Activated naive CD4-positive, alpha-beta T cell treated with anti-CD3 and anti-CD28 coated beads, Interleukin-2, amount 10 ng/mL, durations not matched to agents 7 days and 5 days (primary cell): ENCODE measurements at regions not wholly inside any gene's neighbourhood (a gene's known extent, or its start where the extent isn't known, plus 50 kb on each side); places are given as distances from the start of the nearest gene placed in this dataset.
"Not testable (repeated sequence)": the region's sequence is repeated elsewhere in the genome, so short reads cannot be mapped to it uniquely, and the experiment has no call there.

Experiments
- CTCF ChIA-PET: fragments of 350-600 bp; sonication (Branson Sonifier 250); formaldehyde crosslinking; loops from one replicate; lab custom pipeline; 2021; ENCODE audit warnings: antibody characterized with exemption; lab: Charles Lee
- DNase-seq: peaks from one replicate; pipeline ENCODE4 v3.0.0-alpha.2; 2020
- H3K27ac Mint-ChIP-seq: one replicate; pipeline ENCODE4 v1.8.0; 2021; ENCODE audit warnings: mild to moderate bottlenecking, moderate library complexity, mixed read lengths
- H3K27me3 Mint-ChIP-seq: one replicate; pipeline ENCODE4 v1.8.0; 2021; ENCODE audit warnings: mild to moderate bottlenecking, mixed read lengths
- H3K36me3 Mint-ChIP-seq: one replicate; pipeline ENCODE4 v1.8.0; 2021; ENCODE audit warnings: mixed read lengths
- H3K4me1 Mint-ChIP-seq: one replicate; pipeline ENCODE4 v1.8.0; 2021; ENCODE audit warnings: mixed read lengths
- H3K4me3 Mint-ChIP-seq: one replicate; pipeline ENCODE4 v1.8.0; 2021; ENCODE audit warnings: mild to moderate bottlenecking, moderate library complexity, mixed read lengths
- H3K9me3 Mint-ChIP-seq: one replicate; pipeline ENCODE4 v1.8.0; 2021; ENCODE audit warnings: mixed read lengths

DNA sequence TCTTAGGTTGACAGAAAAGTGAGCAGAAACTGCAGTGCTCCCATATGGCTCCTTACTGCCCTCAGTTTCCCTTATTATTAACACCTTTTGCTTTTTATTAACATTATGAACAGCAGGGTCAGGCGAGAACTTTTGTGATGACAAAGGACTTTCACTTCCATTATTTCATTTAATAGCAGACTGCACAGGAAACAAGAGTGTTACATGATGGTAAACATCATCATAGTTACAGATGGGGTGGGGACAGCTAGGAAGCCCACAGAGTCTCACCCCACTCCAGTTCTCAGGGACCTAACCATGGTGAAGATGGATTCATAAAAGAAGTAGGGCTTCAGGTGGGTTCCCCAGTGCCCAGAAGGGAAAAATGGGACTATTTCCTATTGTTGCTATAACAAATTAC, 110.1 kb upstream of the PELI2 start:
- H3K4me3 Mint-ChIP-seq = no peak overlapping the region
- peaks cover 10% of the 10 kb centered on the region for H3K9me3 Mint-ChIP-seq
- H3K27ac Mint-ChIP-seq = no peak overlapping the region
- peaks cover 44% of the 10 kb centered on the region for H3K27me3 Mint-ChIP-seq
- DNase-seq = no peak
- peaks cover 24% of the 10 kb centered on the region for H3K4me1 Mint-ChIP-seq
- no peaks in the 10 kb centered on the region for H3K36me3 Mint-ChIP-seq
- CTCF ChIA-PET = no interaction called here

- Mint-ChIP-seq H3K4me1 (peaks cover 19% of the 10 kb centered on the region), H3K27me3 (peaks cover 39% of the 10 kb centered on the region), H3K9me3 (peaks cover 12% of the 10 kb centered on the region)
- H3K27ac Mint-ChIP-seq, CTCF ChIA-PET, H3K4me3 Mint-ChIP-seq, H3K36me3 Mint-ChIP-seq, DNase-seq: not testable (repeated sequence)
Measured at GRCh38 chr14:56008661-56009060, 109.5 kb upstream of the PELI2 start.

GRCh38 chr14:56023661-56024081, 94.5 kb upstream of the PELI2 start:
- Mint-ChIP-seq H3K4me3 (no peak overlapping the region), H3K27me3 (peaks cover 31% of the 10 kb centered on the region), H3K9me3 (peaks cover 2% of the 10 kb centered on the region), H3K27ac (no peak overlapping the region), H3K4me1 (no peaks in the 10 kb centered on the region), H3K36me3 (no peaks in the 10 kb centered on the region)
- CTCF ChIA-PET = no interaction called here
- no peak for DNase-seq

GRCh38 chr14:56025191-56025590, 93.0 kb upstream of the PELI2 start:
- CTCF ChIA-PET = no interaction called here
- DNase-seq = no peak
- Mint-ChIP-seq H3K4me1 (no peaks in the 10 kb centered on the region), H3K9me3 (no peaks in the 10 kb centered on the region), H3K4me3 (no peak overlapping the region), H3K27ac (no peak overlapping the region), H3K36me3 (no peaks in the 10 kb centered on the region), H3K27me3 (peaks cover 37% of the 10 kb centered on the region)

DNA sequence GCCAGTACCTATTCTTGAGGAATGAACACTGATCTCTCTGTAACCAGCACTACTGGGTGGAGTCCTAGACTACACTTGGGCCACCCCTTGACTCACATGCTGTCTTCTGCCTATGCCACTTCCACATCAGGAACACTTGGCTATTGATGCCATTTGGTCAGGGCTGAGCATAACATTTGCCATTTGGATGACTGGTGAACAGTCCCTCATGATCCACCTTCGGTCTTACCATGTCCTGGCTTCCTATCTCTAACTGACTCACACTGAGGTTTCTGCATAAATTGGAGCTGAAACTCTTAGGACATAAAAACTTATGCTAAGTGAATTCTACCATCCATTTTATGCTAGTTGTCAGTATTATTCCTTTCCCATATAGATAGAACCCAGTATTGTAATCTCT, 91.7 kb upstream of the PELI2 start:
- no peak for DNase-seq
- CTCF ChIA-PET = no interaction called here
- peaks cover 43% of the 10 kb centered on the region for H3K27me3 Mint-ChIP-seq
- H3K9me3 Mint-ChIP-seq = no peaks in the 10 kb centered on the region
- H3K36me3 Mint-ChIP-seq = no peaks in the 10 kb centered on the region
- H3K27ac Mint-ChIP-seq = no peak overlapping the region
- H3K4me1 Mint-ChIP-seq = no peaks in the 10 kb centered on the region
- no peak overlapping the region for H3K4me3 Mint-ChIP-seq

DNA sequence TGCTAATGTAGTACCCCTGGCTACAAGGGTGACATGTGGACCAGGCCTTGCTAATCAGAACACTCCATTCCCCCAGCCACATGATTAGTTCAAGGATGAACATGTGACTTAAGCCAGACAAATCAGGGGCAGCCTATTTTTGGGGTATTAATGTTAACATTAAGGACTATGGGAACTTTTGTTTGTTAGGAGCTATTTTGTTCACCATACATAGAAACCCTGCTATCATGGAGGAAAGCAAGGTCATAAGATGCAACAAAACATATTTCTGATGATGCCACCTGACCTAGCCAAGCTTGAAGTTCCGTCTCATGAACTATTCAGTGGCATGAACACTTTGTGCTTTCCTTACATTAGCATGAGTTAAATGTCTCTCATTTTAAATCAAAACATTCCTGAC, 90.8 kb upstream of the PELI2 start:
- Mint-ChIP-seq H3K9me3 (no peaks in the 10 kb centered on the region), H3K4me3 (no peak overlapping the region), H3K27me3 (peaks cover 43% of the 10 kb centered on the region), H3K27ac (no peak overlapping the region), H3K4me1 (no peaks in the 10 kb centered on the region), H3K36me3 (no peaks in the 10 kb centered on the region)
- no peak for DNase-seq
- CTCF ChIA-PET = no interaction called here

DNA sequence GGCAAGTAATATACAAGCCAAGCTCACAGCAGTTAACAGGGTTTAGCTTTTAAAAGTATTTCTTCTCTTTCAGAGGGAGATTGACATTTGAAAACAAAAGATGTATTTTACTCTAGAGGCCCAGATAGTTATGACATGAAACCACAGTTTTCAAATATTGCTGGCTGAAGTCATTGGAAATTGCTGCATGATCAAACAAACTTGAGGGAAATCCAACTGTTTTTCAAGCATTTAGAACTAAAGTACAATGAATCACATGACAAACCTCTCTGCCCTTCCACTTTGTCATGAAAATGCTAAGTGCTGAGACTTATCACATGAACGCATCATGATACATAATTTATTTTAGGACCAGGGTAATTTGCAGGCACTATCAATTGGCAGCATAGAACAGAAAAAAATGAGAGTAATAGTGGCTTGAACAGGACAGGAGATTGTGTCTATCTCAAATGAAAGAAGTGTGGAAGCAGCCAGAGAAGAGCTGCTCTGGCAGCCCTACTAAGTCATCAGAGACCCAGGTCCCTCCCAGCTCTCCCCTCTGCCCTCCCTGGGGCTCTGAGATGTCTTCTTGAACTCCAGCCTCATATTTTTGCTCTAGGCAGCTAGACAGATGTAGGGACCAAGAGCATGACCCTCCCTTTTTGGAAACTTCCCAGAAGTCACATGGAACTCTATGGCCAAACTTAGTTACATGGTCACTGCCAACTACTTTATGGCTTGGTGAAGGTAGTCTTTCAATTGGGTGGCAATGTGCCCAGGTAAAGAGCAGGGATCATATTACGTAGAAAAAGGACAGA, 90.1 kb upstream of the PELI2 start:
- CTCF ChIA-PET = no interaction called here
- H3K9me3 Mint-ChIP-seq = no peaks in the 10 kb centered on the region
- H3K36me3 Mint-ChIP-seq = no peaks in the 10 kb centered on the region
- no peak for DNase-seq
- no peak overlapping the region for H3K27ac Mint-ChIP-seq
- H3K27me3 Mint-ChIP-seq = peaks cover 42% of the 10 kb centered on the region
- no peak overlapping the region for H3K4me3 Mint-ChIP-seq
- no peaks in the 10 kb centered on the region for H3K4me1 Mint-ChIP-seq

GRCh38 chr14:56036353-56036752, 81.9 kb upstream of the PELI2 start:
- H3K4me1 Mint-ChIP-seq = no peaks in the 10 kb centered on the region
- H3K36me3 Mint-ChIP-seq = no peaks in the 10 kb centered on the region
- no peak for DNase-seq
- CTCF ChIA-PET = interaction anchor here (0.7 kb wide), 1 partner anchor 24 kb away, joined by 4 read pairs; no protein-coding TSS in a partner anchor
- H3K4me3 Mint-ChIP-seq = no peak overlapping the region
- peaks cover 17% of the 10 kb centered on the region for H3K27me3 Mint-ChIP-seq
- no peak overlapping the region for H3K27ac Mint-ChIP-seq
- no peaks in the 10 kb centered on the region for H3K9me3 Mint-ChIP-seq

- Mint-ChIP-seq H3K36me3 (no peaks in the 10 kb centered on the region), H3K4me3 (no peak overlapping the region), H3K27me3 (peaks cover 20% of the 10 kb centered on the region), H3K27ac (no peak overlapping the region), H3K9me3 (no peaks in the 10 kb centered on the region), H3K4me1 (no peaks in the 10 kb centered on the region)
- CTCF ChIA-PET = no interaction called here
- DNase-seq = no peak
Measured at GRCh38 chr14:56040121-56040520, 78.1 kb upstream of the PELI2 start.

GRCh38 chr14:56044196-56044595, 74.0 kb upstream of the PELI2 start:
- Mint-ChIP-seq H3K4me1 (no peaks in the 10 kb centered on the region), H3K9me3 (no peaks in the 10 kb centered on the region), H3K36me3 (no peaks in the 10 kb centered on the region), H3K4me3 (no peak overlapping the region), H3K27me3 (peaks cover 7% of the 10 kb centered on the region), H3K27ac (no peak overlapping the region)
- DNase-seq = no peak
- CTCF ChIA-PET = no interaction called here

DNA sequence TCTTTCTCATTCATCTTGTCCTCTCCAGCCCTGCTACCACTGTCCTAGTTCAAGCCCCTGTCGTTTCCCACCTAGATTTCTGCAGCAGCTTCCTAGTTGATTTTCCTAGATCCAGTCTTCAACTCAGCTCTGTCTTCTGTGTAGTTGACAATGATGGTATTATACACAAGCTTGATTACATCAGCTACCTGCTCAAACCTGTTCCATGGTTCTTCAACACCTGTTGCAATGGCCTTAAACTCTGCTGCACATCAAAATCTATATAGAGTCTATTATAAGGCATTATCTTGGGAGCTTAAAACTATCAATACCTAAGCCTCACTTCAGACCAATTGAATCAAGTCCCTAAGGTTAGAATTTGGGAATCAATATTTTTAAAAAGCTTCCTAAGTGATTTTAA, 71.7 kb upstream of the PELI2 start:
- CTCF ChIA-PET = no interaction called here
- no peaks in the 10 kb centered on the region for H3K4me1 Mint-ChIP-seq
- no peaks in the 10 kb centered on the region for H3K9me3 Mint-ChIP-seq
- H3K27ac Mint-ChIP-seq = no peak overlapping the region
- H3K27me3 Mint-ChIP-seq = peaks cover 11% of the 10 kb centered on the region
- no peaks in the 10 kb centered on the region for H3K36me3 Mint-ChIP-seq
- no peak overlapping the region for H3K4me3 Mint-ChIP-seq
- no peak for DNase-seq

DNA sequence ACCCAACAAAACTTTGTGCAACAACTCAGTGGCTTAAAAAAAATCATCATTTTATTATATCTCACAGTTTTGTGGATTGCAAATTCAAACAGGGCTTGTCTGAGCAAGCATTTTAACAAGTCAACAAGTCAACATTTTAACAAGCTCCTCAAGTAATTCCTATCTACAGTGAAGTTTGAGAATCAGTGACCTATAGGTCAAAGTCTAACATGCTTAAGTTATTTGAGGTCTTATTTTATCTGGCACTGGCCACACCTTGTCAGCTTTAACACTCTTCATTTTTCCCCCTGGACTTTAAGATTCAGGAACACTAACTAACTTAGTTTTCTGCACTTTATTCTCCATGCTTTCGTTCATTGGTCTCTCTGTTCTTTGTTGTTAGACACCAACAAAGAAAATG, 71.2 kb upstream of the PELI2 start:
- Mint-ChIP-seq H3K27ac (no peak overlapping the region), H3K36me3 (no peaks in the 10 kb centered on the region), H3K27me3 (peaks cover 11% of the 10 kb centered on the region), H3K4me1 (no peaks in the 10 kb centered on the region), H3K9me3 (no peaks in the 10 kb centered on the region), H3K4me3 (no peak overlapping the region)
- no peak for DNase-seq
- CTCF ChIA-PET = no interaction called here

- Mint-ChIP-seq H3K4me3 (no peak overlapping the region), H3K27me3 (peaks cover 14% of the 10 kb centered on the region), H3K36me3 (no peaks in the 10 kb centered on the region), H3K4me1 (no peaks in the 10 kb centered on the region), H3K27ac (no peak overlapping the region), H3K9me3 (no peaks in the 10 kb centered on the region)
- DNase-seq = no peak
- CTCF ChIA-PET = interaction anchor here (1.0 kb wide), 1 partner anchor 290 kb away, joined by 3 read pairs; no protein-coding TSS in a partner anchor
Measured at GRCh38 chr14:56049536-56049935, 68.7 kb upstream of the PELI2 start.

- H3K4me3 Mint-ChIP-seq = no peak overlapping the region
- no peaks in the 10 kb centered on the region for H3K9me3 Mint-ChIP-seq
- H3K27me3 Mint-ChIP-seq = peaks cover 19% of the 10 kb centered on the region
- H3K4me1 Mint-ChIP-seq = no peaks in the 10 kb centered on the region
- no peak for DNase-seq
- CTCF ChIA-PET = no interaction called here
- H3K27ac Mint-ChIP-seq = no peak overlapping the region
- H3K36me3 Mint-ChIP-seq = no peaks in the 10 kb centered on the region
Measured at GRCh38 chr14:56055511-56055910, 62.7 kb upstream of the PELI2 start.

DNA sequence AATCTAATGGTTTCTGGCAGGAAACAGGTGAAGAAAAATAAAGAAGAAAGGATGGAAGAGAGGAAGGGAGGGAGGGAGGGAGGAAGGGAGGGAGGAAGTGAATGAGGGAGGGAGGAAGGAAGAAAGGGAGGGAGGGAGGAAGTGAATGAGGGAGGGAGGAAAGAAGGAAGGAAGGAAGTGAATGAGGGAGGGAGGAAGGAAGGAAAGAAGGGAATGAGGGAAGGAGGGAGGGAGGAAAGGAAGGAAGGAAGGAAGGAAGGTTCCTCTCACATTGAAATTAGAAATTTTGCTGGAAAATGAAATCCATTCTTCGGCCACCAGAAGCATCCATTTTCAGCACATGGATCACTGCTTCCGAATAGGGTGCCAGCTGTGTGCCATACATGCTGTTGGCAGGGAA, 62.2 kb upstream of the PELI2 start:
- H3K4me1 Mint-ChIP-seq = no peaks in the 10 kb centered on the region
- H3K9me3 Mint-ChIP-seq = no peaks in the 10 kb centered on the region
- H3K4me3 Mint-ChIP-seq = no peak overlapping the region
- CTCF ChIA-PET = no interaction called here
- no peak for DNase-seq
- no peak overlapping the region for H3K27ac Mint-ChIP-seq
- peaks cover 17% of the 10 kb centered on the region for H3K27me3 Mint-ChIP-seq
- H3K36me3 Mint-ChIP-seq = no peaks in the 10 kb centered on the region
